GM20000 (cell line): ENCODE measurements at regions not wholly inside any gene's neighbourhood (a gene's known extent, or its start where the extent isn't known, plus 50 kb on each side); places are given as distances from the start of the nearest gene placed in this dataset.

Experiments used
- DNase-seq: peaks from one replicate; pipeline ENCODE4 v3.0.0; 2012; ENCODE audit warnings: low spot score
- CTCF ChIP-seq: IDR thresholded peaks from 2 replicates; pipeline ENCODE4 v1.5.1; 2012; ENCODE audit warnings: mild to moderate bottlenecking, control low read depth; ENCODE audit errors: extremely low read depth, missing control alignments

DNA sequence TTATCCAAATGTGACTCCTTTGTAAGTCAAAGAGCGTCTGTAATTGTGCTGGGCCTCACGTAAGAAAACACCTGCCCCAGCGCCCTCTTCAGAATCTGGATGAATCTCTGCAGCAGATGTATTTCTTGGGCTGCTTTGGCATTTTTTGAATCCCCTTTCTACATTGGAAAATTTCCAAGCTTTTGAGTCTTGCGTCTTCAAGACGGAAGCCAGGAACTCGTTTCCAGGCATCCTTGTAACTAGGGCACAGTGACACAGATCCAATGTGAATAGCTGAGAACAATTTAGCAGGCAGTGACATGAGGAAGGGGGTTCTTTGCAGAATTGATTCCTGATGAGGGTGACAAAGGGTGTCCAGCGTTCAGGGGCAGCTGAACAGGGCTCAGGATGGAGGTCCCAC lies 862.3 kb downstream of the TYW1 start:
- DNase-seq, result no peak
- no peak for TF ChIP-seq CTCF

- TF ChIP-seq CTCF, result no peak
- no peak for DNase-seq
Measured at GRCh38 chr7:67863911-67864310, 867.3 kb downstream of the TYW1 start.

DNA sequence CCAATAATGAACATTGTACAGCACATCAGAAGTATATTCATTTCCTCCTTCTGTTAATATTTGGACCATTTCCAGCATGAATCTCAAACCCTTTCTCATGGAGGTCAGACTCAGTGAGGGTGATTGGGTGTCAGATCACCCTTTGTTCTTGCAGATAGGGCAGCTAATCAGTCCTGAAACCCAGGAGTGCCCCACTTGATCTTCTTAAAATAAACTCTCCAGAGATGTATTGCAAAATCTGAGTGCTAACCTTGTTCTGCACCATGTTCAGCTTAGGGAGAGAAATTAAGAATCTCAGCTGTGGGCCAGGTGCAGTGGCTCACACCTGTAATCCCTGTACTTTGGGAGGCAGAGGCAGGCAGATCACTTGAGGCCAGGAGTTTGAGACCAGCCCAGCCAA lies 869.4 kb downstream of the TYW1 start:
- no peak for DNase-seq
- no peak for TF ChIP-seq CTCF

DNA sequence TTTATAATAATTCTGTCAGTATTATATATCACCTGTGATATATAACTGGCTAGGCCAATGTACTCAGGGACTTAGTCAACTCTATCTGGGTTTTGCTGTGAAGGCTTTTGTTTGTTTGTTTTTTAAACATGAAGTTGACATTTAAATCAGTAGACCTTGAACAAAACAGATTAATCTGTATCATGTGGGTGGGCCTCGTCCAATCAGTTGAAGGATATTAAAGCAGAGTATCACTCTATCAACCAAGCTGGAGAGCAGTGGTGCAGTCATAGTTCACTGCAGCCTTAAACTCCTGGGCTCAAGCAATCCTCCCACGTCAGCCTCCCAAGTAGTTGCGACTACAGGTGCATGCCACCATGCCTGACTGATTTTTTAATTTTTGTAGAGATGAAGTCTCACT lies 870.2 kb downstream of the TYW1 start:
- TF ChIP-seq CTCF, result no peak
- DNase-seq, result no peak

DNA sequence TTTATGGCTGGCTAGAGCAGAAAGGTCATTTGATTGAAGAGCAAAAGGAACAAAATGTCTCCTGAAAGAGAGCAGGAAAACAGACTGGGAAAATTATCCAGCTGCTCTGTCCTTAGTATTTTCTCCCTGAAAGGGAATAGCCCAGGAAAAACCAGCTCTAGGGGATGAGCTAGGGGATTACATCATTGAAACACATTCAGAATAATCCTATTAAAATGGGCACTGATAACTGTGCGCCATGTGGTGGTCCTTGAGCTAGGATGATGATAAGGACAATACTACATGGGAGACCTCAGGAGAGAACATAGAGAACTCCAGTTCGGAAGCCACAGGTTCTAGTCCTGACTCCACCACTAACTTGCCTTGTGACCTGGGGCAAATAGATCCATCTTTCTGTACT lies 873.8 kb downstream of the TYW1 start:
- no peak for DNase-seq
- TF ChIP-seq CTCF, result no peak

- no peak for TF ChIP-seq CTCF
Measured at GRCh38 chr7:67875558-67875957, 878.9 kb downstream of the TYW1 start.

DNA sequence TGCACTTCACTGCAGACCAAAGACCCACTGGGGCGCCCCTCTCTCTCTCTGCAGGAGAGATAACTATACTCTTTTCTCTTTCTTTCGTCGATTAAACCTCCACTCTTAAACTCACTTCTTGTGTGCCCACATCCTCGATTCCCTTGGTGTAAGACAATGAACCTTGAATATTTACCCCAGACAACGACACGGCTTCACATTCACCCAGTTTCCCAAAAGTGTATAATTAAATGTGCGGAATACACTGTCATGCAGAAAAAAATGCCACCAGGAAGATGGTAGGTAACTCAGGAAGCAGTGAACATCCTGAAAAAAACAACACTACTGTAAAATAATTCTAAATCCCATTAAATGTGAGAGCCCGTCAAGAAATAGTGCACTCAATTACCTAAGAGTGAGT lies 882.2 kb downstream of the TYW1 start:
- DNase-seq, result no peak
- TF ChIP-seq CTCF, result no peak

More at GRCh38 chr7:67875558-67875957, 878.9 kb downstream of the TYW1 start:
- DNase-seq, result no peak
